ENCODE measurements at regions not wholly inside any gene's neighbourhood (a gene's known extent, or its start where the extent isn't known, plus 50 kb on each side); places are given as distances from the start of the nearest gene placed in this dataset.
A peak's percentile ranks its signal among the peaks of the same experiment; 100 is the strongest.
"Not testable (repeated sequence)": the region's sequence is repeated elsewhere in the genome, so short reads cannot be mapped to it uniquely, and the experiment has no call there.

DNA sequence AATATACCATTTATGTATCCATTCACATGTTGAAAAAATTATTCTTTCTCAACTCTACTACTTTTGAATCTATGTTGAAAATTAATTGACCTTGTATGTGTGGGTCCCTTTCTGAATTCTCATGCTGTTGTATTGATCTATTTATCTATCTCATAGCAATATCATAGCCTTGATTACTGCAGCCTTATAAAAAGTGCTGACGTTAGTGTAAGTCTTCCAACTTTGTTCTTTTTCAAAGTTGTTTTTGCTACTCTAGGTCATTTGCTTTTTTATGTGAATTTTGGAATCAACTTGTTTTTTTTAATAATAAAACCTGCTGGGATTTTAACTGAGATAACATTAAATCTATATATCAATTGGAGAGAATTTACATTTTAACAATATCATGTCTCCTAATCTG, 52.2 kb upstream of the PAX3 start:
- DNase-seq, result no peak
- TF ChIP-seq GATA1 (IDR thresholded peaks at IDR 0.05; ENCODE audit: low read depth, low read length), result no peak
- TF ChIP-seq POLR2A (IDR thresholded peaks at IDR 0.05; ENCODE audit: low read length), result no peak

DNA sequence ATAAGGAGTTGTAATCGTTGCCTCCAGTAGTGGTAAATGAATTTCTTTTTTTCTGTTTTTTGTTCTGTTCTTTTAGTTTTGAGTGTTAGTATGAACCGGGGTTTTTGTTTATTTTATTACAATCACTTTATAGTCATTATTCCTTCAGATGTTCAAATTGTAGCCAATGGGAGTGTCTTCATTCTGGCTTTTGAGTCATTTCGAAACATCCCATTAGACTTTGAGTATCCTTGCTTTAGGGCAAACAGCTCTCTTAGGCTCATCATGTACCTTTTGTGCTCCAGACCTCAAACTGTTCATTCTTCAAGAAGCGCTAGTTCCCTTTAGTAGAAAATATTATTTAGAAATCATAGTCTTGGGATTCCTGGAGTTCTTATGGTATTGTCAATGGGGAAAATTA, 54.2 kb upstream of the PAX3 start:
- no peak for TF ChIP-seq GATA1 (IDR thresholded peaks at IDR 0.05; ENCODE audit: low read depth, low read length)

DNA sequence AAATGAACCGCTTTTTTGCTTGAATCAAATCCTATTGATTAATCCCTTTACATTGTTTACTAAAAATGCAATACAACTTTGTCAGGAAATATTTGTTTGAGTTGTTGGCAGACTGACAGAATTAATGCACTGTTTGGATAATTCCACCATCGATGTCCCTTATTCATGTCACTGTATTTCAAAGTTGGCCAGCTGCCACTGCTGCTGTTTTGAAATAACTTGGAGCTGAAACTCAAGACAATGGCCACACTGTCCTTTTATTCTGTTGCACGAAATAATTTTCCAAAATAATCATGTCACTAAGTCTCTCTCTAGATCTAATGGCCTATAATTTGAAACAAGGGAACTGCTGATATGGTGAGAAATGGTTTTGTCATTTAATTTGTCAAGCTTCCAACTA, 55.2 kb upstream of the PAX3 start:
- DNase-seq, result no peak
- TF ChIP-seq GATA1 (IDR thresholded peaks at IDR 0.05; ENCODE audit: low read depth, low read length), result no peak
- TF ChIP-seq POLR2A (IDR thresholded peaks at IDR 0.05; ENCODE audit: low read length), result no peak

More for the DNA sequence above, 54.2 kb upstream of the PAX3 start:
- no peak for DNase-seq

DNA sequence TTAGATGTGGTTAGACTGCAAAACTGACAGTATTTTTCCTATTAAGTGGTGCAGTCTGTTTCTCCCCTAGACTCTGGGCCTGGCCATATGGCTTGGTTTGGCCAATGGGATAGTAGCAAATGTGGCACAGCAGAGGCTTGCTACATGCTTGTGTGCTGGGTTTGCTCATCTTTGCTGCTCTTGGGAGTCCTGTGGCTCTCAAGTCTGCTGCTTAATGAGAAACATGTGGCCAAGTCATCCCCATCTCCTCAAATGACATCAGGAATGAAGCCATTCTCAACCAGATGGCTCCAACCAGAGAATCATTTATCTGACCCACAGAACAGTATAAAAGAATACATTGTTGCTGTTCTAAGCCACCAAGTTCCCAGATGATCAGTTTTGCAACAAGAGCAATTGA, 57.1 kb upstream of the PAX3 start:
- TF ChIP-seq POLR2A (IDR thresholded peaks at IDR 0.05; ENCODE audit: low read length) (no peak), GATA1 (IDR thresholded peaks at IDR 0.05; ENCODE audit: low read depth, low read length) (no peak)
- no peak for DNase-seq

DNA sequence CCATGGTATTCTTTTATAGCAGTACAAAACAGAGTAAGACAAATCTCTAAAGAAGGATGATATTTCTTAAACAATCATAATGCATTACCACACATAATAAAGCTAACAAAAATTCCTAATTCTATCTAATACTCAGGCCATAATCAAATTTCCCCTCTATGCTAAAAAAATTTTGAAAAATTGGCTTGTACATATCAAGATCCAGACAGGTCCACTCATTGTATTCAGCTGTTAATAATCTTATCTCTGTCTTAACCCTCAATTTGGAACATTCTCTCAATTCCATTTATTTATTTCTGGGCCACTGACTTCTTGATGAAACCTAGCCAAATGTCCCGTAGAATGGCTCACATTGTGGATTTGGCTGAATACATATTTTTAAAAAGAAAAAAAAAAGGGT, 59.1 kb upstream of the PAX3 start:
- TF ChIP-seq GATA1 (IDR thresholded peaks at IDR 0.05; ENCODE audit: low read depth, low read length) (no peak), POLR2A (IDR thresholded peaks at IDR 0.05; ENCODE audit: low read length) (no peak)

DNA sequence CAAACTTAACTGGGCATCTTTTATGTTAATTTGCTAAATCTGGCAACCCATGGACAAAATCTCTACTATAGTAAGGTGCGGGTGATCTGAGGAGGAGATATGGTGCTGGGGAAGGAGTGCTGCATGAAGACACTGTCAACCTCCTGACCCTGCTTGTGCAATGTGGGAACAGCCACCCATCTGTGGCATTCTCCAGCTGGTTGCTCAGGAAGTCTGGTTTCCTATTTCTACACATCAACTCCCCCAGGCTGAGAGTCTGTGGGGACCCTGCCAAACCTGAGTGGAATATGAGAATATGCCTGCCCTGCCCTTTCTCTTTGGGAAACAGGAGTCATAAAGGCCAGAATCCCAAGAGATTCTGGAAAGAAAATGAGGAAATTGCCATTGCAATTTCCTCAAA, 60.1 kb upstream of the PAX3 start:
- DNase-seq, result no peak
- TF ChIP-seq POLR2A (IDR thresholded peaks at IDR 0.05; ENCODE audit: low read length) (no peak), GATA1 (IDR thresholded peaks at IDR 0.05; ENCODE audit: low read depth, low read length) (no peak)

More for the DNA sequence above, 59.1 kb upstream of the PAX3 start:
- no peak for DNase-seq

DNA sequence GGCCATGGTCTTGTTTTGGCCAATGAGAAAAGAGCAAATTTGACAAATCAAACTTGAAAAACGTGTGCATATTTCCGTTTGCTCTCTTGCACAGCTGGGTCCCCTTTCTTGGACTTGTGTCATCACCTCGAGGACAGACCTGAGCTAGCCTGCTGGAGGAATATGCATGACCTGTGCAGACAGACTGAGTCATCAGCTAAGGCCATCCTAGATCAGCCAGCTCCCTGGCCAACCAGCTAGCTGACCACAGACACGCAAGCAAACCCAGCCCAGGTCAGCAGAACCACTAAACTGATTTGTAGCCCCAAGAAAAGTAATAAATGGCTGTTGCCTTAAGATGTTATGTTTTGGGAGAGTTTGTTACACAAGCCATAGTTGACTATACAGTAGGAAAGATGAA, 61.3 kb upstream of the PAX3 start:
- no peak for DNase-seq
- TF ChIP-seq POLR2A (IDR thresholded peaks at IDR 0.05; ENCODE audit: low read length) (no peak), GATA1 (IDR thresholded peaks at IDR 0.05; ENCODE audit: low read depth, low read length) (no peak)

DNA sequence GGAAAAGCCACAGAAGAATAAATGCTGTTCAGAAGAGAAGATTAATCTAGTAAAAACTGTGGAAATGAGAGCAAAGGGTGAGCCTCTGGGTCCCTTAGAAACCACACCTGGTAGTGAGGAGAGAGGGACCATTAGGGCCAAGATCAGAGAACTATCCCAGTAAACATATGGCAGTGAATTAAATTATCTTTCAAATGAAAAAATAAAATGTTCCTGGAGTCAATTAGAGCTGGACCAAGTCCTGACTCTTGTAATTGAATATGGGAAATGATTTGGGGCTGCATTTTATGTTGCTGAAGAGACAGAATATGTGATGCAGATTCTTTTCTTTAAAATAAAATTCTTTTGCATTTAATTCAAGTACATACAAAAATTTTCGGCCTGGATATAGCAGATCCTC, 62.2 kb upstream of the PAX3 start:
- DNase-seq, result no peak
- TF ChIP-seq POLR2A (IDR thresholded peaks at IDR 0.05; ENCODE audit: low read length), result no peak
- no peak for TF ChIP-seq GATA1 (IDR thresholded peaks at IDR 0.05; ENCODE audit: low read depth, low read length)

DNA sequence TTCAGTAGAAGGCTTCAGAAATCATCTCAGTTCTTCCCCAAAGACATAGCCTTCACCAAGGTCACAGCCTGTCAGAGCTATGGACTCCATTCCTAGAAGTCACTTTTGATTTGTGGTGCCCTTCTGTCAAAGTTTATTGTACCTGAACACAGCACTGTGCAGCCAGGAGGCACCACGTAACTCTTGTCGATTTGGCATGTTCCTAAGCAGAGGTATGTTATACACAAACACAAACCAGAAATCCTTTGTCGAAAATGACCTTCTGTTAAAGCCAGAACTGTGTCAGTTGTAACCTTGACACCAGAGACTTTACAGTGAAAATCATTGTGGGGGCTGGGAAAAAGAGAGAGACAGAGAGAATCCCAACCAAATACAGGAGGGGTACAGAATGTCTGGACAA, 62.6 kb upstream of the SGPP2 start:
- no peak for DNase-seq
- no peak for TF ChIP-seq POLR2A (IDR thresholded peaks at IDR 0.05; ENCODE audit: low read length)
- no peak for TF ChIP-seq GATA1 (IDR thresholded peaks at IDR 0.05; ENCODE audit: low read depth, low read length)

DNA sequence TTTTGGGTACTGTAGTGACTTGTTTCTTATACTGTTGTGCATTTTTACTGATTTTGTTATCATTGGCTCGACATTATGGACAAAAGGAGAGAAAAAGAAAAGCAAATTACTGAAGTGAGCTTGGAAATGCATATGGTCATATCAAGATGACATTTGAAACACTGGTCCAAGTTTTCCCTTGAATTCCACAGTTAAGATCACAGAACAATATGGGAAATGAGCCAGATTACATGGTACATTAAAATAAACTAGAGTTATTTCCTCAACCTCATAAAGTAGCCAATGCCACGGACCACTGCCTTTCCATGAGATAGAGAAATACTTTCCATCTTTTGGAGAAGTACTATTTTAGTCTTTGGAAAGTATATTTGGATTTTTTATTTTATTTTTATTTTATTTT, 62.0 kb upstream of the SGPP2 start:
- DNase-seq, result no peak
- no peak for TF ChIP-seq POLR2A (IDR thresholded peaks at IDR 0.05; ENCODE audit: low read length)
- no peak for TF ChIP-seq GATA1 (IDR thresholded peaks at IDR 0.05; ENCODE audit: low read depth, low read length)

DNA sequence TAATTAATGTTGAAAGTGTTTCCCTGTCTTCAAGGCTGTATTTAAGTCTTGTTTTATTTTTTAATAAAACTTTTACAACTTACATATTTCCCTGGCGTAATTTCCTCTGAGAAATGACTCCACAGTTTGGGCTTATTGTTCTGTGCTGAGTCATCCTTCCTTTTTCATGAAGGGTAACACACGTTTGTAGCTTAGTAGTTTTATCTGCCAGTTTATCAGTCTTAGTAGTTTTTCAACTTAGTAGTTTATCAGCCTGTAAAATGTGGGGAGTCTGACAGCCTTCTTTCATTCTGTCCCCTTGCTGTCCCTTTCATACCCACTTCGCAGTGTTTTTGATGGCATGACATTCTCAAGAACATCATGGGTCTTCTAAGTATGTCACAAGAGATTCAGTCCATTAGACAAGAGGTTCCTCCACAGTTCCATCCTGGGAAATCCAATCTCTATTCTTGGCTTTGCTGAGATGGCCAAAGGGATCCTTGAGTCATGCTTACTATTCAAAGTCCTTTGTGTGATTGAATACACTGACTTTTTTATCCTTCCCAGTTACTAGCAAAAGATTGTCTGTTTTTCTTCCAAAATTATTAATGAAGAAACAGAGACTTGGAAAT, 60.0 kb upstream of the SGPP2 start:
- TF ChIP-seq GATA1 (IDR thresholded peaks at IDR 0.05; ENCODE audit: low read depth, low read length) (no peak), POLR2A (IDR thresholded peaks at IDR 0.05; ENCODE audit: low read length) (no peak)
- DNase-seq, result peak; percentile 1 to 12

DNA sequence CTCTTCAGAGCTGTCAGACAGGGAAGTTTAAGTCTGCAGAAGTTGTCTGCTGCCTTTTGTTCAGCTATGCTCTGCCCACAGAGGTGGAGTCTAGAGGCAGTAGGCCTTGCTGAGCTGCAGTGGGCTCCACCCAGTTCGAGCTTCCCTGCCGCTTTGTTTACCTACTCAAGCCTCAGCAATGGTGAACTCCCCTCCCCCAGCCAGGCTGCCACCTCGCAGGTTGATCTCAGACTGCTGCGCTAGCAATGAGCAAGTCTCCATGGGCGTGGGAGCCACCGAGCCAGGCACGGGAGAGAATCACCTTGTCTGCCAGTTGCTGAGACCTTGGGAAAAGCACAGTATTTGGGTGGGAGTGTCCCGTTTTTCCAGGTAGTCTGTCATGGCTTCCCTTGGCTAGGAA, 56.1 kb upstream of the SGPP2 start:
- DNase-seq, result not testable (repeated sequence)

DNA sequence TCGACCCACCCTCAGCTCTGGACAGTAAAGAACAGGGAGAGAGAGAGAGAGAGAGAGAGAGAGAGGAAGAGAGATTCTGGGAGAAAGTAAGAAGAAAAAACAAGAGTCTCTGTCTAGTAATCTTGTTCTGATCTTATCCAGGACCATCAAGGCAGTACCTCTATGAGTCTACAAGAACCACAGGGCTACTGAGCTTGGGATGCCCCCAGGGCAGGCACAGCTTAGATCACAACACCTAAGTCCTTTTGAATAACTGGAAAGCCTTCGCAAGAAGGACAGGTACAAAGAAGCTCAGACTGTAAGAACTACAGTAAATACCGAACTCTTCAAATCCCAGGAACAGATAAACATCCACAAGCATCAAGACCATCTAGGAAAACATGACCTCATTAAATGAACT, 51.4 kb upstream of the SGPP2 start:
- TF ChIP-seq GATA1 (IDR thresholded peaks at IDR 0.05; ENCODE audit: low read depth, low read length) (no peak), POLR2A (IDR thresholded peaks at IDR 0.05; ENCODE audit: low read length) (no peak)
- DNase-seq, result no peak
